Neural progenitor cell (in vitro differentiated cells): ENCODE measurements at regions not wholly inside any gene's neighbourhood (a gene's known extent, or its start where the extent isn't known, plus 50 kb on each side); places are given as distances from the start of the nearest gene placed in this dataset.
"Not testable (repeated sequence)": the region's sequence is repeated elsewhere in the genome, so short reads cannot be mapped to it uniquely, and the experiment has no call there.

ENCODE experiments used
- DNase-seq: peaks from one replicate; pipeline ENCODE4 v3.0.0-alpha.2; 2016; ENCODE audit warnings: low spot score
- H2AFZ ChIP-seq: fragments of 200-600 bp; sonication (generic); replicated peaks from 2 replicates; pipeline ENCODE4 v1.6.1; 2016; ENCODE audit warnings: antibody characterized with exemption
- H3F3A ChIP-seq: fragments of 200-600 bp; sonication (generic); 2 replicates; pipeline ENCODE4 v1.6.1; 2016; ENCODE audit warnings: antibody characterized with exemption, low read depth
- H3K27ac ChIP-seq: fragments of 200-600 bp; sonication (generic); 2 replicates; pipeline ENCODE4 v1.5.1; 2016; ENCODE audit warnings: mild to moderate bottlenecking
- H3K27me3 ChIP-seq: fragments of 200-600 bp; sonication (generic); 2 replicates; pipeline ENCODE4 v1.6.1; 2016; ENCODE audit warnings: mild to moderate bottlenecking, moderate library complexity
- H3K36me3 ChIP-seq: fragments of 200-600 bp; sonication (generic); 2 replicates; pipeline ENCODE4 v1.5.1; 2016
- H3K4me1 ChIP-seq: fragments of 200-600 bp; sonication (generic); 2 replicates; pipeline ENCODE4 v1.6.1; 2016; ENCODE audit warnings: mixed run types
- H3K4me2 ChIP-seq: fragments of 200-600 bp; sonication (generic); 2 replicates; pipeline ENCODE4 v1.6.1; 2016
- H3K4me3 ChIP-seq: fragments of 200-600 bp; sonication (generic); 2 replicates; pipeline ENCODE4 v1.5.1; 2016
- H3K79me2 ChIP-seq: fragments of 200-600 bp; sonication (generic); 2 replicates; pipeline ENCODE4 v1.6.1; 2016; ENCODE audit warnings: low read depth
- H3K9ac ChIP-seq: fragments of 200-600 bp; sonication (generic); 2 replicates; pipeline ENCODE4 v1.6.1; 2016
- H3K9me3 ChIP-seq: fragments of 200-600 bp; sonication (generic); 2 replicates; pipeline ENCODE4 v1.5.1; 2016; ENCODE audit warnings: low read depth
- H4K20me1 ChIP-seq: fragments of 200-600 bp; sonication (generic); 2 replicates; pipeline ENCODE4 v1.6.1; 2016; ENCODE audit warnings: low read depth
- H3K27ac Mint-ChIP-seq: 3 replicates; pipeline ENCODE4 v1.8.0; 2021; ENCODE audit warnings: mixed read lengths
- H3K27me3 Mint-ChIP-seq: 2 replicates; pipeline ENCODE4 v1.8.0; 2022; ENCODE audit warnings: low read depth, mild to moderate bottlenecking, inconsistent platforms, moderate library complexity, mixed read lengths; ENCODE audit not compliant: insufficient read depth
- H3K36me3 Mint-ChIP-seq: 3 replicates; pipeline ENCODE4 v1.8.0; 2021; ENCODE audit warnings: mixed read lengths
- H3K4me1 Mint-ChIP-seq: 3 replicates; pipeline ENCODE4 v1.8.0; 2021; ENCODE audit warnings: mixed read lengths
- H3K4me3 Mint-ChIP-seq: 3 replicates; pipeline ENCODE4 v1.8.0; 2021; ENCODE audit warnings: mild to moderate bottlenecking, moderate library complexity, mixed read lengths
- H3K9me3 Mint-ChIP-seq: 3 replicates; pipeline ENCODE4 v1.8.0; 2020; ENCODE audit warnings: mixed read lengths
- EZH2 ChIP-seq: fragments of 200-600 bp; sonication (generic); IDR thresholded peaks from 2 replicates; pipeline ENCODE4 v1.6.1; 2017; ENCODE audit warnings: antibody characterized with exemption, mild to moderate bottlenecking, moderate library complexity
- EZH2phosphoT487 ChIP-seq: fragments of 200-600 bp; sonication (generic); IDR thresholded peaks from 2 replicates; pipeline ENCODE4 v1.6.1; 2017; ENCODE audit warnings: antibody characterized with exemption
- TF ChIP-seq, protein P1 (sequence below): fragments of 200-600 bp; sonication (generic); IDR thresholded peaks from 2 replicates; pipeline ENCODE4 v1.5.1; 2017; ENCODE audit warnings: antibody characterized with exemption, mild to moderate bottlenecking

DNA sequence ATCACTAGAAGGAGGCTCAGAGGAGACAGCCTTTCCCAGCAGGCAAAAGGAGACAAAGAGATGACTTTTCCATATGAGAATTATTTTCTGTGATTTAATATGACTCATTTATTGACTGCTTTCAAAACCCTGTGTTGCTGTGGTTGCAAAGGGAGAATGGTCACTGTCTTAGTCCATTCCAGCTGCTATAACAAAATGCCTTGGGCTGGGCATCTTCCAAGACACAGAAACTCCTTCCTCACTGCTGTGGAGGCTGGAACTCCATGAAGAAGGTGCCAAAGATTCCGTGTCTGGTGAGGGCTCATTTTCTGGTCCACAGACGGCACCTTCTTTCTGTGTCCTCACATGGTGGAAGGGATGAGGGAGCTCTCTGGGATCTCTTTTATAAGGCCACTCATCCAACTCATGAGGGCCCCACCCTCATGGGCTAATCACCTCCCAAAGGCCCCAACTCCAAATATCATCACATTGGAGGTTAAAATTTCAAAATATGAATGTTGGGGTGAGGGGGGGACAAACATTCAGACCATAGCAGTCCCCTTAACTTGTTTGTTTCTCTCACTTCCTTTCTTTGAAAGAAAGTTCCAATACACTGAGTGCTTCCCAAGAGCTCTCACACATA, 252.1 kb upstream of the RAB4A start:
- Mint-ChIP-seq H3K9me3 (peaks cover 2% of the 10 kb centered on the region), H3K4me1 (peaks cover 35% of the 10 kb centered on the region), H3K4me3 (no peak overlapping the region), H3K36me3 (no peaks in the 10 kb centered on the region), H3K27me3 (peaks cover 3% of the 10 kb centered on the region), H3K27ac (no peak overlapping the region)
- H3K79me2 ChIP-seq = no peaks in the 10 kb centered on the region
- no peak for TF ChIP-seq EZH2
- TF ChIP-seq EZH2phosphoT487 = no peak
- TF ChIP-seq, protein P1, sequence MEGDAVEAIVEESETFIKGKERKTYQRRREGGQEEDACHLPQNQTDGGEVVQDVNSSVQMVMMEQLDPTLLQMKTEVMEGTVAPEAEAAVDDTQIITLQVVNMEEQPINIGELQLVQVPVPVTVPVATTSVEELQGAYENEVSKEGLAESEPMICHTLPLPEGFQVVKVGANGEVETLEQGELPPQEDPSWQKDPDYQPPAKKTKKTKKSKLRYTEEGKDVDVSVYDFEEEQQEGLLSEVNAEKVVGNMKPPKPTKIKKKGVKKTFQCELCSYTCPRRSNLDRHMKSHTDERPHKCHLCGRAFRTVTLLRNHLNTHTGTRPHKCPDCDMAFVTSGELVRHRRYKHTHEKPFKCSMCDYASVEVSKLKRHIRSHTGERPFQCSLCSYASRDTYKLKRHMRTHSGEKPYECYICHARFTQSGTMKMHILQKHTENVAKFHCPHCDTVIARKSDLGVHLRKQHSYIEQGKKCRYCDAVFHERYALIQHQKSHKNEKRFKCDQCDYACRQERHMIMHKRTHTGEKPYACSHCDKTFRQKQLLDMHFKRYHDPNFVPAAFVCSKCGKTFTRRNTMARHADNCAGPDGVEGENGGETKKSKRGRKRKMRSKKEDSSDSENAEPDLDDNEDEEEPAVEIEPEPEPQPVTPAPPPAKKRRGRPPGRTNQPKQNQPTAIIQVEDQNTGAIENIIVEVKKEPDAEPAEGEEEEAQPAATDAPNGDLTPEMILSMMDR = no peak
- H3K9me3 ChIP-seq = no peaks in the 10 kb centered on the region
- no peaks in the 10 kb centered on the region for H3F3A ChIP-seq
- H3K4me3 ChIP-seq = no peak overlapping the region
- H4K20me1 ChIP-seq = no peaks in the 10 kb centered on the region
- H3K27ac ChIP-seq = no peak overlapping the region
- no peak overlapping the region for H3K4me2 ChIP-seq
- no peaks in the 10 kb centered on the region for H3K36me3 ChIP-seq
- no peak for DNase-seq
- H3K27me3 ChIP-seq = no peaks in the 10 kb centered on the region
- peaks cover 32% of the 10 kb centered on the region for H3K4me1 ChIP-seq
- no peak overlapping the region for H3K9ac ChIP-seq
- no peak overlapping the region for H2AFZ ChIP-seq

DNA sequence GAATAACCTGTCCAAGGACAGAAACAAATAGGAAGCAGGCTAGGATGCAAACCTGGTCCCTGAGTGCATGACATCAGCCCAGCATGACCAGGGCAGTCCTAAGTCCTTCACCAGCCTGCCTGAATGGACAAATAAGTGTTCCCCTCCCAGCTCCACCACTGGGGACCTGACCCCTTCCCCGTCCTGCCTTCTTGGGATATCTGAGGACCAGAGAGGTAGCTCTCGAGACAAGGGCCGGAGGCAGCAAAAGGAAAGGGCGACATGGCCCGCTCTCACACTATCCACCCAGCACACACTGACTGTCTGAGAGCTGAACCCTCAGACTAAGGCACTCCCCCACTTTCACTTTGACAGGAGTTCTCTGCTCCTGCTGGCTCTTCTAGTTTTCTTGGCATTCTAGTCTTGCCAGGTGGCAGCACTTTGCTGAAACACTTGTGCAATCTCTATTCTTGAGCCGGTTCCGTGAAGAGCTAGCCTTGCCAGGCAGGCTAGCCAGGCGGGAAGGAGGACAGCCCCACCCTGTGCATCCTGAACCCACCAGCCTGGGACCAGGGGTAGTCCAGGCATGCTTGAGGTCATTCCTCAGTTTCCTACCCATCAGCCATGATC, 251.1 kb upstream of the RAB4A start:
- H2AFZ ChIP-seq = no peak overlapping the region
- no peak overlapping the region for H3K9ac ChIP-seq
- Mint-ChIP-seq H3K4me1 (peaks cover 36% of the 10 kb centered on the region), H3K27me3 (peaks cover 9% of the 10 kb centered on the region), H3K36me3 (no peaks in the 10 kb centered on the region), H3K4me3 (no peak overlapping the region), H3K27ac (no peak overlapping the region), H3K9me3 (peaks cover 2% of the 10 kb centered on the region)
- H3K79me2 ChIP-seq = no peaks in the 10 kb centered on the region
- TF ChIP-seq, protein P1 = no peak
- no peak for TF ChIP-seq EZH2
- TF ChIP-seq EZH2phosphoT487 = no peak
- no peak overlapping the region for H3K27ac ChIP-seq
- H3K4me2 ChIP-seq = no peak overlapping the region
- no peaks in the 10 kb centered on the region for H3F3A ChIP-seq
- no peaks in the 10 kb centered on the region for H3K9me3 ChIP-seq
- peaks cover 23% of the 10 kb centered on the region for H3K4me1 ChIP-seq
- H4K20me1 ChIP-seq = no peaks in the 10 kb centered on the region
- no peaks in the 10 kb centered on the region for H3K27me3 ChIP-seq
- no peak overlapping the region for H3K4me3 ChIP-seq
- H3K36me3 ChIP-seq = no peaks in the 10 kb centered on the region
- DNase-seq = no peak

DNA sequence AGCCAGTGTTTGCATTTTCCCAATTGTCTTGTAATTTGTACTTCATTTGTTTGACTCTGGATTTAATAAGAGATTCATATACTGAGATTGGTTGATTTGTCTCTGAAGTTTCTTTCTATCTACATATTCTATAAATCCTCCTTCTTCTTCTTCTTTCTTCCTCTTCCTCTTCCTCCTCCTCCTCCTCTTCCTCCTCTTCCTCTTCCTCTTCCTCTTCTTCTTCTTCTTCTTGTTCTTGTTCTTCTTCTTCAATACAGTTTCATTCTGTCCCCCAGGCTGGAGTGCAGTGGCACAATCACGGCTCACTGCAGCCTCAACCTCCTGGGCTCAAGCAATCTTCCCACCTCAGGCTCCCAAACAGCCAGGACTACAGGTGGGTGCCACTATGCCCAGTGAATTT, 249.9 kb upstream of the RAB4A start:
- peaks cover 43% of the 10 kb centered on the region for H3K4me1 Mint-ChIP-seq
- H3K9me3 ChIP-seq, H3K27me3 Mint-ChIP-seq, H2AFZ ChIP-seq, H3K27ac Mint-ChIP-seq, H3K27me3 ChIP-seq, H4K20me1 ChIP-seq, H3K9me3 Mint-ChIP-seq, H3K4me3 ChIP-seq, H3K27ac ChIP-seq, H3K4me3 Mint-ChIP-seq, H3K4me2 ChIP-seq, H3K79me2 ChIP-seq, DNase-seq, H3K36me3 Mint-ChIP-seq, H3K9ac ChIP-seq, H3K36me3 ChIP-seq: not testable (repeated sequence)
- H3F3A ChIP-seq = peaks cover 11% of the 10 kb centered on the region
- peaks cover 23% of the 10 kb centered on the region for H3K4me1 ChIP-seq

DNA sequence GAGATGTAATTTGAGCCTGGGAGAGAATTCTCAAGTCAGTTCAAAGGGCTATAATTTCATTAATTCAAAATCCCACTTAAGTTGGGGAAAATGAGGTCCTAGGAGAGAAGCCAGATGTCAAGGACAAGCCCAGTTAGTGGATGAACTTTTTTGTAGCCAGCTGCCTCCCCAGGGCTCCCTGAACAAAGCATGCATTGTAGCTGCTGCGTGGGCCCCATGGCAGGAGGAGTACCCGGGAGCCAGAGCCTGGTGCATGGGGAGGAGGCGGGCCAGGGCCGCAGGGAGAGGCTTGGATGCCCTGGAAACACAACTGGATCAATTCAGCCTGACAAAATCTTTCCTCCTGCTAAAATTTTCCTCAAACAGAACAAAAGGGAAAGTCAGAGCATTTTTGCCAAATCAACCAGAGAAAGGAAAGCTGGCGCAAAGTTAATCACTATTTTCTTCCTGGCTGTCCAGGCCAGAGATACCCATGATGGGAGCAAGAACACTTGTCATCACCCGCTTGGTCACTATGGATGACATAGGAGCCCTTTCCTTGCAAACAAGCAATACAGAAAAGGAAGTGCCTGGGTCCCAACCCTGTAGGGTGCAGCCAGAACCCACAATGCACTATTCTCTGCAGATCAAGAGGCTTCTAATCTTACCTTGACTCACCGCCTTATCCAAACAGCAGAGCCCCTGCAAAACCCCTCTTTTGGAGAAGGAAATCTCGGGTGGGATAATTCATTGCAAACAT, 248.1 kb upstream of the RAB4A start:
- peaks cover 14% of the 10 kb centered on the region for H3K27me3 Mint-ChIP-seq
- Histone ChIP-seq H3K27me3 (no peaks in the 10 kb centered on the region), H3K9me3 (no peaks in the 10 kb centered on the region), H3K27ac (no peak overlapping the region), H2AFZ (no peak overlapping the region), H3K9ac (no peak overlapping the region), H3K79me2 (no peaks in the 10 kb centered on the region), H3K4me3 (no peak overlapping the region), H3K4me2 (peak overlapping the region; percentile 11), H3F3A (peaks cover 29% of the 10 kb centered on the region), H3K4me1 (peaks cover 40% of the 10 kb centered on the region), H4K20me1 (no peaks in the 10 kb centered on the region), H3K36me3 (no peaks in the 10 kb centered on the region)
- peaks cover 59% of the 10 kb centered on the region for H3K4me1 Mint-ChIP-seq
- no peak for TF ChIP-seq EZH2phosphoT487
- no peak for TF ChIP-seq EZH2
- TF ChIP-seq, protein P1 = no peak
- H3K27ac Mint-ChIP-seq = peak overlapping the region; percentile 78
- peaks cover 2% of the 10 kb centered on the region for H3K9me3 Mint-ChIP-seq
- peak overlapping the region; percentile 10 for H3K4me3 Mint-ChIP-seq
- no peak for DNase-seq
- H3K36me3 Mint-ChIP-seq = no peaks in the 10 kb centered on the region
